Testis (tissue), 2 donors: ENCODE measurements at regions not wholly inside any gene's neighbourhood (a gene's known extent, or its start where the extent isn't known, plus 50 kb on each side); places are given as distances from the start of the nearest gene placed in this dataset.

Experiments
- POLR2A ChIP-seq: fragments of 450-650 bp; IDR thresholded peaks from one replicate; pipeline ENCODE4 v1.6.1; 2017; ENCODE audit warnings: antibody characterized with exemption, mild to moderate bottlenecking, moderate library complexity
- TF ChIP-seq, protein P1 (sequence below), 3 experiments: fragments of 450-650 bp in 2 of 3; fragments of 200-600 bp in 1 of 3; sonication (generic) in 1 of 3; IDR thresholded peaks; one replicate each; pipeline ENCODE4 v1.5.1; 2016 to 2019; ENCODE audit warnings: antibody characterized with exemption in 3 of 3, mild to moderate bottlenecking in 2 of 3, moderate library complexity in 1 of 3

DNA sequence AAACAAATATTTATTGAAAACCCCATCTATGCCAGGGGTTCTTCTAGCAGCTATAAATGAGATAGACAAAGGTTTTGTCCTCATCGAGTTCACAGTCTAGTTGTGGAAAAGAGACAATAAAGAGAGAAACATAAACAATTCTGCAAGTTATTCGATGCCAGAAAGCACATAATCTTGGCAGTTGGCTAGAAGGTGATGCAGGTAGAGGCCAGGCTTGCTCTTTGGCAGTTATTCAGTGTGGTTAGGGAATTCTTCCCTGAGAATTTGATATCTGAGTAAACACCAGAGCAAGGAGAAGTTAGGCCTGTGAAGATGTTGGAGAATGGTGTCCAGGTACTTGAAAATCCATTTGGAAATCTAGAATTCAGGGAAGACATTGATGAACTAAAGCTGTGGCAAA lies 547.4 kb downstream of the SLC4A3 start:
- TF ChIP-seq POLR2A = no peak
- TF ChIP-seq, protein P1, sequence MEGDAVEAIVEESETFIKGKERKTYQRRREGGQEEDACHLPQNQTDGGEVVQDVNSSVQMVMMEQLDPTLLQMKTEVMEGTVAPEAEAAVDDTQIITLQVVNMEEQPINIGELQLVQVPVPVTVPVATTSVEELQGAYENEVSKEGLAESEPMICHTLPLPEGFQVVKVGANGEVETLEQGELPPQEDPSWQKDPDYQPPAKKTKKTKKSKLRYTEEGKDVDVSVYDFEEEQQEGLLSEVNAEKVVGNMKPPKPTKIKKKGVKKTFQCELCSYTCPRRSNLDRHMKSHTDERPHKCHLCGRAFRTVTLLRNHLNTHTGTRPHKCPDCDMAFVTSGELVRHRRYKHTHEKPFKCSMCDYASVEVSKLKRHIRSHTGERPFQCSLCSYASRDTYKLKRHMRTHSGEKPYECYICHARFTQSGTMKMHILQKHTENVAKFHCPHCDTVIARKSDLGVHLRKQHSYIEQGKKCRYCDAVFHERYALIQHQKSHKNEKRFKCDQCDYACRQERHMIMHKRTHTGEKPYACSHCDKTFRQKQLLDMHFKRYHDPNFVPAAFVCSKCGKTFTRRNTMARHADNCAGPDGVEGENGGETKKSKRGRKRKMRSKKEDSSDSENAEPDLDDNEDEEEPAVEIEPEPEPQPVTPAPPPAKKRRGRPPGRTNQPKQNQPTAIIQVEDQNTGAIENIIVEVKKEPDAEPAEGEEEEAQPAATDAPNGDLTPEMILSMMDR (IDR thresholded peaks at IDR 0.05) = no peak
